Duodenal mucosa (tissue), 2 donors: ENCODE measurements at regions not wholly inside any gene's neighbourhood (a gene's known extent, or its start where the extent isn't known, plus 50 kb on each side); places are given as distances from the start of the nearest gene placed in this dataset.
"Not testable (repeated sequence)": the region's sequence is repeated elsewhere in the genome, so short reads cannot be mapped to it uniquely, and the experiment has no call there.

Experiments
- H3K27ac ChIP-seq: one replicate; pipeline ENCODE4 v1.7.0; 2013; ENCODE audit warnings: low read depth, low read length
- H3K27me3 ChIP-seq, 2 donors: one replicate each; pipeline ENCODE4 v1.7.0; 2013; ENCODE audit warnings: low read length in 2 of 2, control low read depth in 1 of 2; ENCODE audit not compliant: insufficient read depth in 2 of 2, control insufficient read depth in 1 of 2
- H3K36me3 ChIP-seq, 2 donors: one replicate each; pipeline ENCODE4 v1.7.0; 2013; ENCODE audit warnings: low read length in 2 of 2, control low read depth in 1 of 2; ENCODE audit not compliant: insufficient read depth in 2 of 2, control insufficient read depth in 1 of 2
- H3K4me1 ChIP-seq, 2 donors: one replicate each; pipeline ENCODE4 v1.7.0; 2013; ENCODE audit warnings: low read length in 2 of 2, control low read depth in 1 of 2; ENCODE audit not compliant: insufficient read depth in 2 of 2, control insufficient read depth in 1 of 2
- H3K4me3 ChIP-seq, 2 donors: one replicate each; pipeline ENCODE4 v1.7.0; 2013; ENCODE audit warnings: low read length in 2 of 2, low read depth in 1 of 2
- H3K9ac ChIP-seq, 2 donors: one replicate each; pipeline ENCODE4 v1.7.0; 2013; ENCODE audit warnings: low read length in 2 of 2, low read depth in 1 of 2
- H3K9me3 ChIP-seq, 2 donors: one replicate each; pipeline ENCODE4 v1.7.0; 2013; ENCODE audit warnings: low read length in 2 of 2, control low read depth in 1 of 2; ENCODE audit not compliant: control insufficient read depth in 1 of 2

GRCh38 chr13:109702030-109702597 lies 84.3 kb downstream of the IRS2 start:
- not testable (repeated sequence) for H3K27ac ChIP-seq, H3K27me3 ChIP-seq, H3K4me3 ChIP-seq, H3K9me3 ChIP-seq, H3K9ac ChIP-seq, H3K36me3 ChIP-seq
- peaks cover 22 to 29% of the 10 kb centered on the region in 2 donors for H3K4me1 ChIP-seq

- Histone ChIP-seq H3K4me3 (peak overlapping the region in 1 of 2 donors; percentile 12), H3K4me1 (peaks cover 19 to 27% of the 10 kb centered on the region in 2 donors), H3K36me3 (no peaks in the 10 kb centered on the region), H3K27ac (no peak overlapping the region), H3K9me3 (no peaks in the 10 kb centered on the region), H3K27me3 (no peaks in the 10 kb centered on the region), H3K9ac (no peak overlapping the region)
Observed at GRCh38 chr13:109700176-109700575, 86.2 kb downstream of the IRS2 start.

GRCh38 chr13:109699628-109700071 lies 86.7 kb downstream of the IRS2 start:
- peak overlapping the region in 1 of 2 donors; percentile 12 for H3K4me3 ChIP-seq
- no peaks in the 10 kb centered on the region for H3K27me3 ChIP-seq
- H3K9me3 ChIP-seq, result no peaks in the 10 kb centered on the region
- H3K27ac ChIP-seq, result no peak overlapping the region
- H3K9ac ChIP-seq, result no peak overlapping the region
- H3K4me1 ChIP-seq, result peaks cover 16 to 22% of the 10 kb centered on the region in 2 donors
- H3K36me3 ChIP-seq, result no peaks in the 10 kb centered on the region

GRCh38 chr13:109698779-109699178 lies 87.6 kb downstream of the IRS2 start:
- Histone ChIP-seq H3K4me3 (no peak overlapping the region), H3K9me3 (no peaks in the 10 kb centered on the region), H3K27ac (no peak overlapping the region), H3K4me1 (peaks cover 12 to 21% of the 10 kb centered on the region in 2 donors), H3K36me3 (no peaks in the 10 kb centered on the region), H3K9ac (no peak overlapping the region), H3K27me3 (no peaks in the 10 kb centered on the region)

GRCh38 chr13:109697936-109698335 lies 88.4 kb downstream of the IRS2 start:
- Histone ChIP-seq H3K9ac (no peak overlapping the region), H3K4me3 (no peak overlapping the region), H3K27ac (no peak overlapping the region), H3K4me1 (peaks cover 12 to 21% of the 10 kb centered on the region in 2 donors), H3K27me3 (no peaks in the 10 kb centered on the region), H3K9me3 (no peaks in the 10 kb centered on the region), H3K36me3 (no peaks in the 10 kb centered on the region)

GRCh38 chr13:109695402-109696190 lies 90.8 kb downstream of the IRS2 start:
- Histone ChIP-seq H3K27ac (no peak overlapping the region), H3K36me3 (no peaks in the 10 kb centered on the region), H3K27me3 (no peaks in the 10 kb centered on the region), H3K4me3 (no peak overlapping the region), H3K9ac (no peak overlapping the region), H3K9me3 (no peaks in the 10 kb centered on the region), H3K4me1 (peaks cover 9 to 24% of the 10 kb centered on the region in 2 donors)

GRCh38 chr13:109694972-109695371 lies 91.4 kb downstream of the IRS2 start:
- H3K9me3 ChIP-seq, result no peaks in the 10 kb centered on the region
- peaks cover 9 to 20% of the 10 kb centered on the region in 2 donors for H3K4me1 ChIP-seq
- no peak overlapping the region for H3K27ac ChIP-seq
- no peaks in the 10 kb centered on the region for H3K36me3 ChIP-seq
- H3K4me3 ChIP-seq, result no peak overlapping the region
- no peaks in the 10 kb centered on the region for H3K27me3 ChIP-seq
- no peak overlapping the region for H3K9ac ChIP-seq

GRCh38 chr13:109693213-109693612 lies 93.2 kb downstream of the IRS2 start:
- H3K36me3 ChIP-seq, result no peaks in the 10 kb centered on the region
- no peaks in the 10 kb centered on the region for H3K27me3 ChIP-seq
- H3K27ac ChIP-seq, result no peak overlapping the region
- H3K4me1 ChIP-seq, result peaks cover 4 to 14% of the 10 kb centered on the region in 2 donors
- H3K4me3 ChIP-seq, result no peak overlapping the region
- H3K9ac ChIP-seq, result no peak overlapping the region
- no peaks in the 10 kb centered on the region for H3K9me3 ChIP-seq

GRCh38 chr13:109691689-109692088 lies 94.7 kb downstream of the IRS2 start:
- Histone ChIP-seq H3K9me3 (no peaks in the 10 kb centered on the region), H3K4me1 (peaks cover 16 to 28% of the 10 kb centered on the region in 2 donors), H3K9ac (no peak overlapping the region), H3K27ac (no peak overlapping the region), H3K27me3 (no peaks in the 10 kb centered on the region), H3K4me3 (no peak overlapping the region), H3K36me3 (no peaks in the 10 kb centered on the region)

- Histone ChIP-seq H3K4me1 (peaks cover 46 to 61% of the 10 kb centered on the region in 2 donors), H3K27me3 (no peaks in the 10 kb centered on the region), H3K9me3 (no peaks in the 10 kb centered on the region), H3K36me3 (no peaks in the 10 kb centered on the region), H3K27ac (no peak overlapping the region), H3K4me3 (no peak overlapping the region), H3K9ac (no peak overlapping the region)
Observed at GRCh38 chr13:109687559-109688448, 98.6 kb downstream of the IRS2 start.
